ENCODE measurements at regions not wholly inside any gene's neighbourhood (a gene's known extent, or its start where the extent isn't known, plus 50 kb on each side); places are given as distances from the start of the nearest gene placed in this dataset.
"Not testable (repeated sequence)": the region's sequence is repeated elsewhere in the genome, so short reads cannot be mapped to it uniquely, and the experiment has no call there.

DNA sequence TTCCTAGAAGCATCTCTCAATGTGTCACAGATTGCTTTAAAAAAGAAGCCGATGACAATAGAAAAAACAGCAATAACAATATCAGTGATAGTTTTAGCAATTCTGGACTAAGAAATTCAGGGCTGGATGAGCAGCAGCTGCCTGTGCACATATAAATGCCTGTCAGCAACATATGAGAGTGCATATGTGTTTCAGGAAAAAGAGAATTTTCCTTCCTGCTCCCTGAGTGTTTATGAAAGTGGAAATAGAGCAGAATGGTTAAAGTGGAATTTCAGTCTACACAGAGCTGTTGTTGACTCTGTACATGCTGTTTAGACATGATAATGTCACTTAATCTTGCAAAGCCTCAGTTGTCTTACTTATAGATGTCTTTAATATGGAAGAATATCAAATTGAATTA is 164.4 kb upstream of the PCDH7 start:
- no peaks in the 10 kb centered on the region for H3K9me3 ChIP-seq (ENCODE audit: low read length)
- TF ChIP-seq EZH2 (IDR thresholded peaks at IDR 0.05; ENCODE audit: borderline replicate concordance, low read length) = no peak
- TF ChIP-seq, protein P1, sequence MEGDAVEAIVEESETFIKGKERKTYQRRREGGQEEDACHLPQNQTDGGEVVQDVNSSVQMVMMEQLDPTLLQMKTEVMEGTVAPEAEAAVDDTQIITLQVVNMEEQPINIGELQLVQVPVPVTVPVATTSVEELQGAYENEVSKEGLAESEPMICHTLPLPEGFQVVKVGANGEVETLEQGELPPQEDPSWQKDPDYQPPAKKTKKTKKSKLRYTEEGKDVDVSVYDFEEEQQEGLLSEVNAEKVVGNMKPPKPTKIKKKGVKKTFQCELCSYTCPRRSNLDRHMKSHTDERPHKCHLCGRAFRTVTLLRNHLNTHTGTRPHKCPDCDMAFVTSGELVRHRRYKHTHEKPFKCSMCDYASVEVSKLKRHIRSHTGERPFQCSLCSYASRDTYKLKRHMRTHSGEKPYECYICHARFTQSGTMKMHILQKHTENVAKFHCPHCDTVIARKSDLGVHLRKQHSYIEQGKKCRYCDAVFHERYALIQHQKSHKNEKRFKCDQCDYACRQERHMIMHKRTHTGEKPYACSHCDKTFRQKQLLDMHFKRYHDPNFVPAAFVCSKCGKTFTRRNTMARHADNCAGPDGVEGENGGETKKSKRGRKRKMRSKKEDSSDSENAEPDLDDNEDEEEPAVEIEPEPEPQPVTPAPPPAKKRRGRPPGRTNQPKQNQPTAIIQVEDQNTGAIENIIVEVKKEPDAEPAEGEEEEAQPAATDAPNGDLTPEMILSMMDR (IDR thresholded peaks at IDR 0.05; ENCODE audit: low read length) = no peak
- no peak overlapping the region for H3K27ac ChIP-seq (ENCODE audit: low read depth, low read length, poor library complexity, severe bottlenecking)

DNA sequence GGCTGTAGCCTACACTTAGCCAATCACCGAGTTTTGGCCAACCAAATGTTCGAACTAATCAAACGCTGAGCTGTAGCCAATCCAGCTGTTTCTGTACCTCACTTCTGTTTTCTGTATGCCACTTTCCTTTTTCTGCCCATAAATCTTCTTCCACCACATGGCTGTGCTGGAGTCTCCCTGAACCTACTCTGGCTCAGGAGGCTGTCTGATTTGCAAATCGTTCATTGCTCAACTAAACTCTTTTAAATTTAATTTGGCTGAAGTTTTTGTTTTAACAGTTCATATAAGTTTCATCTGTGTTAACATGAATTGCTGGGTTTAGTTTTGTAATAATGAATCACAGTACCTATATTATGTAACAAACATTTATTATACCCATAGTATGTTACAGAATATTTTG is 160.7 kb upstream of the PCDH7 start:
- Histone ChIP-seq H4K20me1 (ENCODE audit: insufficient read depth, low read length) (no peaks in the 10 kb centered on the region), H3K9me2 (ENCODE audit: low read depth, low read length) (no peaks in the 10 kb centered on the region), H3K9ac (ENCODE audit: low read length) (no peak overlapping the region), H3K4me3 (ENCODE audit: low read depth, low read length, poor library complexity, severe bottlenecking) (no peak overlapping the region), H3F3A (ENCODE audit: insufficient read depth, low read length) (no peaks in the 10 kb centered on the region), H3K27ac (ENCODE audit: low read depth, low read length, poor library complexity, severe bottlenecking) (no peak overlapping the region), H3K27me3 (ENCODE audit: insufficient read depth, low read length) (no peaks in the 10 kb centered on the region), H2AFZ (ENCODE audit: low read length) (no peak overlapping the region), H3K79me2 (ENCODE audit: insufficient read depth, low read length) (no peaks in the 10 kb centered on the region), H3K36me3 (ENCODE audit: insufficient read depth, low read length) (no peaks in the 10 kb centered on the region), H3K4me2 (ENCODE audit: low read length) (no peak overlapping the region), H3K4me1 (ENCODE audit: insufficient read depth, low read length, severe bottlenecking) (no peaks in the 10 kb centered on the region), H3K9me3 (ENCODE audit: low read length) (no peaks in the 10 kb centered on the region)
- TF ChIP-seq, protein P1 (IDR thresholded peaks at IDR 0.05; ENCODE audit: low read length) = no peak
- TF ChIP-seq EZH2 (IDR thresholded peaks at IDR 0.05; ENCODE audit: borderline replicate concordance, low read length) = no peak

More for the DNA sequence above, 164.4 kb upstream of the PCDH7 start:
- Histone ChIP-seq H3K4me1 (ENCODE audit: insufficient read depth, low read length, severe bottlenecking) (no peaks in the 10 kb centered on the region), H3F3A (ENCODE audit: insufficient read depth, low read length) (no peaks in the 10 kb centered on the region), H3K27me3 (ENCODE audit: insufficient read depth, low read length) (no peaks in the 10 kb centered on the region), H3K9ac (ENCODE audit: low read length) (no peak overlapping the region), H3K36me3 (ENCODE audit: insufficient read depth, low read length) (no peaks in the 10 kb centered on the region), H3K4me2 (ENCODE audit: low read length) (no peak overlapping the region), H2AFZ (ENCODE audit: low read length) (no peak overlapping the region), H3K79me2 (ENCODE audit: insufficient read depth, low read length) (no peaks in the 10 kb centered on the region), H4K20me1 (ENCODE audit: insufficient read depth, low read length) (no peaks in the 10 kb centered on the region), H3K4me3 (ENCODE audit: low read depth, low read length, poor library complexity, severe bottlenecking) (no peak overlapping the region), H3K9me2 (ENCODE audit: low read depth, low read length) (no peaks in the 10 kb centered on the region)

DNA sequence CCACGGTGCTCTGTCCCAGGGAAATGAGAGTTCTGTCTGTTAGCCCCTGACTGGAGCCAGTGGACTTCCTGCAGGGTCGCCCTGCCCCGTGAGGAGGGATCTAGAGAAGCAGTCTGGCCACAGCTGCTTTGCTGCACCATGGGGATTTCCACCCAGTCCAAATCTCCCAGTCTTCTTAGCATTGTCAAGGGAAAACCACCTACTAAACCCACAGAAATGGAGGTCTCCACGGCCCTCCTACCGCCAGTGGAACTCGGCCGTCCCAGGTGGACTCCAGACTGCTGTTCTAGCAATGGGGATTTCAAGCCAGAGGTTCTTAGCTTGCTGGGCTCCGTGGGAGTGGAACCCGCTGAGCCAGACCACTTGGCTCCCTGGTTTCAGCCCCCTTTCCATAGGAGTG is 133.3 kb upstream of the PCDH7 start:
- Histone ChIP-seq H3K27me3 (ENCODE audit: insufficient read depth, low read length) (no peaks in the 10 kb centered on the region), H3K9ac (ENCODE audit: low read length) (no peak overlapping the region), H3F3A (ENCODE audit: insufficient read depth, low read length) (no peaks in the 10 kb centered on the region), H3K9me3 (ENCODE audit: low read length) (no peaks in the 10 kb centered on the region), H3K4me3 (ENCODE audit: low read depth, low read length, poor library complexity, severe bottlenecking) (no peak overlapping the region), H3K4me1 (ENCODE audit: insufficient read depth, low read length, severe bottlenecking) (no peaks in the 10 kb centered on the region), H3K4me2 (ENCODE audit: low read length) (no peak overlapping the region), H3K27ac (ENCODE audit: low read depth, low read length, poor library complexity, severe bottlenecking) (no peak overlapping the region), H3K79me2 (ENCODE audit: insufficient read depth, low read length) (no peaks in the 10 kb centered on the region), H4K20me1 (ENCODE audit: insufficient read depth, low read length) (no peaks in the 10 kb centered on the region), H2AFZ (ENCODE audit: low read length) (no peak overlapping the region), H3K36me3 (ENCODE audit: insufficient read depth, low read length) (no peaks in the 10 kb centered on the region), H3K9me2 (ENCODE audit: low read depth, low read length) (no peaks in the 10 kb centered on the region)
- no peak for TF ChIP-seq EZH2 (IDR thresholded peaks at IDR 0.05; ENCODE audit: borderline replicate concordance, low read length)
- TF ChIP-seq, protein P1 (IDR thresholded peaks at IDR 0.05; ENCODE audit: low read length) = no peak

DNA sequence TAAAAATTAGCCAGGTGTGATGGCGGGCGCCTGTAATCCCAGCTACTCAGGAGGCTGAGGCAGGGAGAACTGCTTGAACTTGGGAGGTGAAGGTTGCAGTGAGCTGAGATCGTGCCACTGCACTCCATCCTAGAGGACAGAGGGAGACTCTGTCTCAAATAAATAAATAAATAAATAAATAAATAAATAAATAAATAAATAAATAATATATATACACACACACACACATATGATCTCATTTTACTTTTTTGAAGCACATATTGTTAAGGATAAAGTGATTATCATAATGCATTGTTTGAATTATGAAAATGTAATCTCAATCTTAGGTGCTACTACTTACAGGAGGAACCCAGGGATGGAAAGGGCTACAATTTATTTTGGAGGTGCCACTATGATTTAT is 130.5 kb upstream of the PCDH7 start:
- H4K20me1 ChIP-seq (ENCODE audit: insufficient read depth, low read length); H3K4me1 ChIP-seq (ENCODE audit: insufficient read depth, low read length, severe bottlenecking); H3K27ac ChIP-seq (ENCODE audit: low read depth, low read length, poor library complexity, severe bottlenecking); H3K27me3 ChIP-seq (ENCODE audit: insufficient read depth, low read length); H3K9me2 ChIP-seq (ENCODE audit: low read depth, low read length); H3K4me2 ChIP-seq (ENCODE audit: low read length); H3K36me3 ChIP-seq (ENCODE audit: insufficient read depth, low read length); H3K9ac ChIP-seq (ENCODE audit: low read length); H2AFZ ChIP-seq (ENCODE audit: low read length); H3K4me3 ChIP-seq (ENCODE audit: low read depth, low read length, poor library complexity, severe bottlenecking); H3K79me2 ChIP-seq (ENCODE audit: insufficient read depth, low read length); H3F3A ChIP-seq (ENCODE audit: insufficient read depth, low read length); H3K9me3 ChIP-seq (ENCODE audit: low read length): not testable (repeated sequence)
